Prostate gland (tissue), 1 donor: ENCODE measurements at regions not wholly inside any gene's neighbourhood (a gene's known extent, or its start where the extent isn't known, plus 50 kb on each side); places are given as distances from the start of the nearest gene placed in this dataset.

ENCODE experiments used
- POLR2A ChIP-seq: fragments of 450-650 bp; IDR thresholded peaks from one replicate; pipeline ENCODE4 v1.6.1; 2016; ENCODE audit warnings: antibody characterized with exemption, mild to moderate bottlenecking
- POLR2AphosphoS5 ChIP-seq: sonication (generic); formaldehyde crosslinking; IDR thresholded peaks from one replicate; pipeline ENCODE4 v1.6.1; 2017; ENCODE audit warnings: antibody characterized with exemption

GRCh38 chr6:10272591-10272990 lies 142.3 kb downstream of the TFAP2A start:
- TF ChIP-seq POLR2A (no peak), POLR2AphosphoS5 (no peak)
